Amygdala (tissue), 56 donors: ENCODE measurements at regions not wholly inside any gene's neighbourhood (a gene's known extent, or its start where the extent isn't known, plus 50 kb on each side); places are given as distances from the start of the nearest gene placed in this dataset.
"Not testable (repeated sequence)": the region's sequence is repeated elsewhere in the genome, so short reads cannot be mapped to it uniquely, and the experiment has no call there.

Experiments
- DNase-seq, 56 donors: peaks; one replicate each; lab custom pipeline; 2025; lab: John Stamatoyannopoulos, UW

- no peak for DNase-seq
Observed at GRCh38 chr12:25855716-25856115, 102.8 kb upstream of the RASSF8 start.

DNA sequence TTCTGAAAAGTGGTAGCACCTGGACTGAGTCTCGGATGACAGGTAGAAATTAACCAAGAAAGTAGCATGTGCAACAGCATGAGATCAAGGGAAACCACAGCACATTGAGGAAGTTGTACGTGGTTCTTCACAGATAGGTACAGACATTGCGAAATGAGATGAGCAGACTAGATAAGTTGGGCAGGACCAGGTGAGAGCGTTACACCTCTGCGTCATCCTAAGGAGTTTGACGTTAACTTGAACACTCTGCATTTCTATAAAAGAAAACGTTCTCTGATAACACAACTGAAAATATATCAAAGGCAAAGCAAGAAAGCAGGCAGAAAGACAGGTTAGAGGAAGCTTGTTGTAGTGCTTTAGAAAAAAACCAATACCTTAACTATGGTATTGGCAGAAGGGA is 98.5 kb upstream of the RASSF8 start:
- DNase-seq: no peak

GRCh38 chr12:25861226-25861625 is 97.3 kb upstream of the RASSF8 start:
- no peak for DNase-seq

DNA sequence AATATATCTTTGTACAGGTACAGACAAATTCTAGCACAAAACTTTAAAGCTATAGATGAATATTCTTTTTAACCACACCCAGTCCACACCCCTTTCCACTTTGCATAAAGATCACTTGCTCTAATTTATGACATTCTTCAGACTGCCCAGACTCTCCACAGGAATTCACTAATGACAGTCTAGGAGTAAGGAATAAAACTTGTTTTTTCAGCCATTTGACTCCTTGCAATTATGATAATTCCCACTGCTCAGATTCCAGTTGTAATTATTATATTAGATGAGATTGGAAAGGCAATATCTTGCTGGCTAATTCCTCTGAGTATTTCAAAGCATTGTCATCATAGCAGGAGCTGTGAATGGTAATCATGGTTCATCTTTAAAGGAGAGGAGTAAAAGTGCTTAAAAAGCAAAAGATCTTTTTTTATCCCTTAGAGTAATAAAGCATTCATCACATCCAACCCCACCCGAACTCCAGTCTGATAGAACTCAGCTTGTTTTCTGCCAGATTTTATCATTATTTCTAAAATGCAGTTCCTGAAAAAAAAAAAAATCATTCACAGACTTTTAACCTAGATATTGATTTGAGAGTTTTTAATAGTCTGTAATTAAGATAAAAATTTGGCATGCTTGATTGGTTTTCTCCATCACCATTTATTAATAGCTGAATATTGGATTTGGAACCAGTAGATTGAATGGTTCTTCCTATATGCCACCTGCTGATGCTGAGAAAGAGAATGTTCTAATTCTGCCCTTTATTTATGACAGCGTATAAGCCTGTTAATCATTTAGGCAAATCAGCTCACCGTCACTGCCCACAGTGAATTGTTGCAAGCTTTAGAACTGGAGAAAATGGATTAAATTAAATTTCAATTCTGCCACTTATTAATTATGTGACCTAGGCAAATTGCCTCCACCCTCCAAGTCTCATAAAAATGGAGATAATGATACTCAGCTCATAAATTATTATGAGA is 93.9 kb upstream of the RASSF8 start:
- DNase-seq: no peak

GRCh38 chr12:25866586-25867378 is 91.7 kb upstream of the RASSF8 start:
- DNase-seq: no peak

DNA sequence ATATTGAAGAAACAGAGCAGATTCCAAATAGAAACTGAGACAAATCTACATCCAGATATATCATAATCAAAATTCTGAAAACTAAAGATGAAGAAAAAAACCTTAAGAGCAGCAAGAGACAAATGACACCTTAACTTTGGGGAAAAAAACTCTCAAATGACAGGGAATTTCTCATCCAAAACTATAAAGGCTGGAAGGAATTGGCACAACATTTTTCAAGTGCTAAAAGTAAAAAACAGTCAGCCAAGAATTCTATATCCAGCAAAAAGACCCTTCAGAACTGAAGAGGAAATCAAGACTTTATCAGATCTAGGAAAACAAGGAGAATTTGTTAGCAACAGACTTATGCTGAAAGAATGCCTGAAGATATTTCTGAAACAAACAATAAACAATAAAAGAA is 90.3 kb upstream of the RASSF8 start:
- no peak for DNase-seq

- no peak for DNase-seq
Observed at GRCh38 chr12:25872137-25872536, 86.3 kb upstream of the RASSF8 start.

- DNase-seq: no peak
Observed at GRCh38 chr12:25875661-25876060, 82.8 kb upstream of the RASSF8 start.

DNA sequence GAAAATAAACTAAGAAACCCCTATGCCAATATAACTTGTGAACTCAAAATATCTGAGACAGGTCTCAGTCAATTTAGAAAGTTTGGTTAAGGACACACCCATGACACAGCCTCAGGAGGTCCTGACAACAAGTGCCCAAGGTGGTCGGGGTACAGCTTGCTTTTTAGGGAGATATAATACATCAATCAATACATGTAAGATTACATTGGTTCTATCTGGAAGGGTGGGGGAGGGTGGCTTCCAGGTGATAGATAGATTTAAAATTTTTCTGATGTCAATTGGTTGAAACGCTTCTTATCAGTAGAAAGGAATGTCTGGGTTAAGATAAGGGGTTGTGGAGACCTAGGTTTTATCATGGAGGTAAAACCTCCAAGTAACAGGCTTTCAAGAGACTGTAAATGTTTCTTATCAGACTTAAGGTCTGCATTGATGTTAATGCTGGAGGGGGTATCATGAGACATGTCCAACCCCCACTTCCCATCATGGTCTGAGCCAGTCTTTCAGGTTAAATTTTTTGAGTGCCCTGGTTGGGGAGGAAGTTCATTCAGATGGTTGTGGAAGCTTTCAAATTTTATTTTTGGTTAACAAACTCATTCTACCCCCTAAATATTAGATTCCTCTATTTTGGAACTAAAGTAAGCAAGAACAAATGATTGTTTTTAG is 82.0 kb upstream of the RASSF8 start:
- no peak for DNase-seq

GRCh38 chr12:25877446-25877845 is 81.0 kb upstream of the RASSF8 start:
- DNase-seq: no peak

GRCh38 chr12:25882266-25882665 is 76.2 kb upstream of the RASSF8 start:
- no peak for DNase-seq

DNA sequence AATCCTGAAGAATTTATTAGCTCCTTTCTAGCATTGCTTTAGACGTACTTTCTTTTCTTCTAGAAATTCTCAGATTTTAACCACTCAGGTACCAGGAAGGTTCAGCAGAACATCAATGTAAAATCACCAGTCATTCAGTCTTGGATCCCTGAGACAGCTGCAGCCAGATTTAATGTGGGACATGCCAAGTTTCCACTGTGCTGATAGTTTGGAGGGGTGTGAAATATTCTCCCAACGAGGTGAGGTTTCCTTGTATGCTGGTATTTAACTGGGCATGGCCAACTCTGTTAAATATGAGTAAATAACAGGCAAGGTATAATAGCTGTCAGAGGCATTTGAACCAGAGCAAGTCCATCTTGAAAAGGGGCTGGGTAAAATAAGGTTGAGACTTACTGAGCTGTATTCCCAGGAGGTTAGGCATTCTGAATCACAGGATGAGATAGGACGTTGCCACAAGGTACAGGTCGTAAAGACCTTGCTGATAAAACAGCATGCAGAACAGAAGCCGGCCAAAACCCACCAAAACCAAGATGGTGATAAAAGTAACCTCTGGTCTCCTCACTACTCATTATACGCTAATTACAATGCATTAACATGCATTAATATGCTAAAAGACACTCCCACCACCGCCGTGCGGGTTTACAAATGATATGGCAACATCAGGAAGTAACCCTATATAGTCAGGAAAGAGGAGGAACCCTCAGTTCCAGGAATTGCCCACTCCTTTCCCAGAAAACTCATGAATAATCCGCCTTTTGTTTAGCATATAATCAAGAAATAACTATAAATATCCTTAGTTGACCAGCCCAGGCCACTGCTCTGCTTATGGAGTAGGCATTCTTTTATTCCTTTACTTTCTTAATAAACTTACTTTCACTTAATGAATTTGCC is 75.2 kb upstream of the RASSF8 start:
- DNase-seq: no peak

GRCh38 chr12:25884024-25884919 is 74.2 kb upstream of the RASSF8 start:
- no peak for DNase-seq

DNA sequence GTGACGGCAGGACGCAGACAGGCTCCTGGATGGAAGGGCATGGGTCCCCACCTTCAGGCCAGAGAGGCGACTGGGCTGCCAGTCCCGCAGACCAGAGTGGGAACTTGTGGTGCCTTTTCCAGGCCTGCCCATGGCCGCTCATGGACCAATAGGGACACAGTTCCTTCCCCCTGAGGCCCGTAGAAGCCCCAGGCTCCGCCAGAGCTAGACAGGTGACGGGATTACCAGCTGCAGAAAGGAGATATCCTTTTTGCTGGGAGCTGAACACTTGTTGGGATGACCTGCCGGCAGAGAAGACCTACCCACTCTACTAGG is 73.6 kb upstream of the RASSF8 start:
- no peak for DNase-seq

DNA sequence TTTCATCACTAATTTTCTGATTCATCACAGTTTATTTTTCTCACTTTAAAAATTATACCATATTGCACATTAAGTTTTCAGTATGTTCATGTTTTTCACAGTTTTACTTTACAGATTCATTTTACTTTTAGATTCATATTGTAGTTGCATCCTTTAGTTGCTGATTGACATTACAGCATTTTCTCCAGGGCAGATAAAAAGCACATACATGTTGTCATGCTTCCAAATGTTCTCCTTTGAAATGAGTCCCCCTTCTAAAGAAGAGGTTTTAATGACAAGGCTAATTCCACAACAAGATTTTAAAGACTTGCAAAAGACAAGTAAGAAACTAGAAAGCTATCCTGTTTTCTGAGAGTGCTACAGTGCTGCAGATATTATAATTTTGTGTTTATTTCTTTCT is 72.1 kb upstream of the RASSF8 start:
- no peak for DNase-seq

- no peak for DNase-seq
Observed at GRCh38 chr12:25887367-25887766, 71.1 kb upstream of the RASSF8 start.

- no peak for DNase-seq
Observed at GRCh38 chr12:25889185-25889584, 69.3 kb upstream of the RASSF8 start.

GRCh38 chr12:25891095-25891494 is 67.4 kb upstream of the RASSF8 start:
- DNase-seq: not testable (repeated sequence)

DNA sequence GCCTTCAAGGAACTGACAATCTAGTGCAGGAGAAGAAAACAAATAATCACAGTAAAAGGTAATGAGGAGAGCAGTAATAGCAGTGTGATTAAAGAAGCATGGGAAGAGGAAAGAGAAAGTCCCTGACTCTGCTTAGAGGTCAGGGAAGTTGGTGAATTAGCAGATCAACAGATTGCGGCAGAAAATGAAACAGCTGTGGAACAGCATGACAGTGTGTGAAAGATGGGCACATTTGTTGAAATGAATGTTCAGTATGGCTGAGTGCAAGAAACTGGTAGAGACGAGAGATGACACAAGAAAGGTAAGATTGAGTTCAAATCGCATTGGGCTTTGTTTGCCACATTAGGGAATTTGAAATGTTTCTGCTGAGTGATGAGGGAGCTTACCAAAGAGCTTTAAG is 63.7 kb upstream of the RASSF8 start:
- no peak for DNase-seq
